DND-41 (cell line): ENCODE measurements at regions not wholly inside any gene's neighbourhood (a gene's known extent, or its start where the extent isn't known, plus 50 kb on each side); places are given as distances from the start of the nearest gene placed in this dataset.

Source experiments
- CTCF ChIP-seq: IDR thresholded peaks from 2 replicates; pipeline ENCODE4 v1.5.1; 2012; ENCODE audit warnings: borderline replicate concordance, low read length, moderate library complexity, mild to moderate bottlenecking; ENCODE audit not compliant: poor library complexity, severe bottlenecking; ENCODE audit errors: extremely low read depth
- EZH2 ChIP-seq: IDR thresholded peaks from 3 replicates; pipeline ENCODE4 v1.6.1; 2012; ENCODE audit warnings: borderline replicate concordance, low read depth, mild to moderate bottlenecking, moderate library complexity, low read length, inconsistent platforms; ENCODE audit not compliant: severe bottlenecking

- TF ChIP-seq CTCF (no peak), EZH2 (no peak)
These were observed 821.2 kb downstream of the ARAP2 start for GRCh38 chr4:35423104-35423503.
